DMS153 (cell line): ENCODE measurements at regions not wholly inside any gene's neighbourhood (a gene's known extent, or its start where the extent isn't known, plus 50 kb on each side); places are given as distances from the start of the nearest gene placed in this dataset.
"Not testable (repeated sequence)": the region's sequence is repeated elsewhere in the genome, so short reads cannot be mapped to it uniquely, and the experiment has no call there.

ENCODE experiments used
- DNase-seq: peaks from one replicate; lab custom pipeline; 2025; lab: John Stamatoyannopoulos, UW

GRCh38 chr4:130071746-130072145 lies 975.8 kb downstream of the C4orf33 start:
- no peak for DNase-seq

- DNase-seq: no peak
These were observed 977.3 kb downstream of the C4orf33 start for GRCh38 chr4:130073145-130073790.

- DNase-seq: no peak
These were observed 978.1 kb downstream of the C4orf33 start for GRCh38 chr4:130074096-130074495.

- no peak for DNase-seq
These were observed 981.3 kb downstream of the C4orf33 start for GRCh38 chr4:130077275-130077674.

- not testable (repeated sequence) for DNase-seq
These were observed 983.1 kb downstream of the C4orf33 start for GRCh38 chr4:130079027-130079426.

GRCh38 chr4:130080872-130081451 lies 985.0 kb downstream of the C4orf33 start:
- no peak for DNase-seq

- no peak for DNase-seq
These were observed 994.5 kb downstream of the C4orf33 start for GRCh38 chr4:130090427-130090826.

GRCh38 chr4:130092187-130093015 lies 996.4 kb downstream of the C4orf33 start:
- no peak for DNase-seq

GRCh38 chr4:130099105-130099504 lies 1003.2 kb downstream of the C4orf33 start:
- peak; percentile 4 for DNase-seq

- no peak for DNase-seq
These were observed 1014.2 kb downstream of the C4orf33 start for GRCh38 chr4:130110189-130110588.

- DNase-seq: no peak
These were observed 1014.8 kb downstream of the C4orf33 start for GRCh38 chr4:130110770-130111169.

- DNase-seq: no peak
These were observed 1028.1 kb downstream of the C4orf33 start for GRCh38 chr4:130124066-130124465.

- no peak for DNase-seq
These were observed 1029.5 kb downstream of the C4orf33 start for GRCh38 chr4:130125467-130125866.

GRCh38 chr4:130127297-130127696 lies 1031.3 kb downstream of the C4orf33 start:
- DNase-seq: no peak

- no peak for DNase-seq
These were observed 1035.6 kb downstream of the C4orf33 start for GRCh38 chr4:130131536-130131935.

GRCh38 chr4:130141651-130142050 lies 1045.7 kb downstream of the C4orf33 start:
- no peak for DNase-seq

GRCh38 chr4:130143656-130144055 lies 1047.7 kb downstream of the C4orf33 start:
- no peak for DNase-seq

- DNase-seq: no peak
These were observed 1050.8 kb downstream of the C4orf33 start for GRCh38 chr4:130146773-130147172.

GRCh38 chr4:130147641-130148040 lies 1051.7 kb downstream of the C4orf33 start:
- DNase-seq: no peak

GRCh38 chr4:130154901-130155300 lies 1058.9 kb downstream of the C4orf33 start:
- DNase-seq: no peak

- no peak for DNase-seq
These were observed 1067.7 kb downstream of the C4orf33 start for GRCh38 chr4:130163701-130164100.

GRCh38 chr4:130165381-130165780 lies 1069.4 kb downstream of the C4orf33 start:
- no peak for DNase-seq

GRCh38 chr4:130172156-130172555 lies 1076.2 kb downstream of the C4orf33 start:
- DNase-seq: no peak
